ENCODE measurements at regions not wholly inside any gene's neighbourhood (a gene's known extent, or its start where the extent isn't known, plus 50 kb on each side); places are given as distances from the start of the nearest gene placed in this dataset.

- TF ChIP-seq CTCF (conservative IDR thresholded peaks at IDR 0.05; ENCODE audit: low read depth, low read length) (no peak), EZH2 (IDR thresholded peaks at IDR 0.05; ENCODE audit: borderline replicate concordance, low read depth, low read length, poor library complexity, severe bottlenecking) (no peak)
These were observed 96.4 kb downstream of the CPZ start for GRCh38 chr4:8688908-8689445.

Data from A673 (cell line).